Activated CD8-positive, alpha-beta memory T cell treated with anti-CD3 and anti-CD28 coated beads, Interleukin-2, amount 50 U/mL, for 48 hours (primary cell): ENCODE measurements at regions not wholly inside any gene's neighbourhood (a gene's known extent, or its start where the extent isn't known, plus 50 kb on each side); places are given as distances from the start of the nearest gene placed in this dataset.

Source experiments
- DNase-seq: peaks from one replicate; pipeline ENCODE4 v3.0.0-alpha.2; 2020

- no peak for DNase-seq
Measured at GRCh38 chr20:60937585-60937984, 314.5 kb upstream of the CDH4 start.

GRCh38 chr20:60941379-60941778 lies 310.7 kb upstream of the CDH4 start:
- DNase-seq, result no peak

GRCh38 chr20:60947819-60948218 lies 304.2 kb upstream of the CDH4 start:
- DNase-seq, result no peak

DNA sequence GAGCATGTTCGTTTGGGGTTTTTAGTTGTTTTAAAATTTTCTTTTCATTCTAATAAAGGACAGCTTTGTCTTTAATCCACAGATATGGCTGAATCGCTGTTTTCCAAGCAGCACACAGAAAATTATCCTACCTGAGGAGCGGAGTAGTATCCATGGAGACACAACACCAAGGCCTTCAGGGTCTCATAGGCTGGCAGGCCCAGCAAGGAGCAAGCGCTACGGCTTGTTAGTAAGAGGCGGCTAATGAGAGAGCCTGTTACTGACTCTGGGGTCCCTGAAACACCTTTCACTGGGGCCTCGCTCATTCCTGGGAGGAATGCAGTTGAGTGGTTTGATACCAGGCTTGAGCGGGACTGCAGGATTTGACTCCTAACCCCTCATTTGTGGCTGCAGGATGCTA lies 303.8 kb upstream of the CDH4 start:
- no peak for DNase-seq

GRCh38 chr20:60950561-60950960 lies 301.5 kb upstream of the CDH4 start:
- DNase-seq, result no peak

DNA sequence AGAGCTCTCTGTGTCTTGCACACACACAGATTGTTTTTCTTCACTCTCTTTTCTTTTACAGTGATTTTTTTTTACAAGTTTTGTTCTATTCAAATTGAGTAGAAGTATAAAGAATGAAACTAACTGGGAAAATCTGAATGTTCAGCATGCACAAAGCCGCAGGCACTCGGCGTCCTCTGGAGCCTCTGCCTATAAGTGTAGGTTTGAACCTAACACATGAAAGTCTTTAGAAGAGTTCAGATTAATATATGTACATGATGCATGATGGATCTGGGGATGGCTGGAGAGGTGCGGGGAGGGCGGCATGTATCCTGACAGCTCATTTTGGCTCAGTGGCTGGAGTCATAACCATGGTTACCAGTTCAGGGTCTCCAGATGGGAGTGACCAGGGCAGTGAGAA lies 301.1 kb upstream of the CDH4 start:
- no peak for DNase-seq

GRCh38 chr20:60952861-60953260 lies 299.2 kb upstream of the CDH4 start:
- no peak for DNase-seq

DNA sequence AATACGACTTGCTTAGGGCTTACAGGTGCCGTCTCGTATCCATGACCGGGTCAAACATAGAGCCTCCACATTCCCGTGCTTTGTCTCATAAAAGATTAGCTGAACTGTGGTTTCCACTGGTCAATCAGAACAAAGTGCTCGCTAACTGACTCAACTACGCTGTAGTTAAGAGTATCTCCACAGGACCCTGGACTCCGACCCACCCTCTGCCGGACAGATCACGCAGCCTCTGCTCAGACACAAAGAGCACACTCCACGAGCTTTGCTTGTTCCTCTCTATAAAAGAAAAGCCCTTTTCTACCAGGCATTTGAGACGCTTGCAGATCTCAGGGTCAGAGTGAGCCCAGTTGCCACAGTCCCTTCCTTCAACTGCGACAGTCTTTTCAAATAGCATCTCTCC lies 298.7 kb upstream of the CDH4 start:
- DNase-seq, result no peak

DNA sequence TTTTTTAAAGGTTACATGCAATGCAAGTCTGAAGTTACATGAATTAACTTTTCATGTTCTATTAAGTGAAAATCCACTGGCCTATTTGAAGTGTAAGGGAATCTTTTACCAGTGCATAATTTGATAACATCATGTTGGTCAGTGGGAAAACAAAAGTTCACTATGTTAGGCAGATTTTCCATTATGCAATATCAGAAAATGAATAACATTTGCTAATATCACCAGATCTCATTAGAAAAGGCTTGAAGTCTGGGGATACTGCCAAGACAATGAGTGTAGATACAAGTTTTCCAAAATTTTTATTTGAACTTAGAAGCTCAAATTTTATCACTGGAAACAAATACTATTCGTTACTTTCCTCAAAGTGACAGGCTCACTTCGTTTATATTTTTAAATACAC lies 296.4 kb upstream of the CDH4 start:
- DNase-seq, result no peak

- DNase-seq, result no peak
Measured at GRCh38 chr20:60956194-60956593, 295.9 kb upstream of the CDH4 start.

- no peak for DNase-seq
Measured at GRCh38 chr20:60957621-60958020, 294.4 kb upstream of the CDH4 start.

DNA sequence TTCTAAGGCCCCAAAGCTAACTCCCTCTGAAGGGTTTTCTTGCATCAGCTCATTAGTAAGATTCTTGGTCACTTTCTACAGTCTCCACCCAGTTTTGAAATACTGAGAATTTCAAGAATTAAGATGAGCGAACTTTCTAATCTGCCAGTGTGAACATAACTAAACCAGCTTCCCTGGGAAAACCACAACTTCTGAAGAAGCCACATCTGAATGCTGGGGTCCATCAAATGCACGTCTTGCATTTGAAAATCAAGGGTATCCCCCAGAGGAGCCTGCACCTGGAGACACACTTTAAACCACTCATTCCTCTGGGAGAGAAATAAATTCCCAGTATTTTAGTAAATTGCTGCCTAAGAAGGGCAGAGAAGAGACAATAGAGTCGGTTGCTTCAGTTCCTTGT lies 292.1 kb upstream of the CDH4 start:
- no peak for DNase-seq

GRCh38 chr20:60960500-60960899 lies 291.6 kb upstream of the CDH4 start:
- no peak for DNase-seq

DNA sequence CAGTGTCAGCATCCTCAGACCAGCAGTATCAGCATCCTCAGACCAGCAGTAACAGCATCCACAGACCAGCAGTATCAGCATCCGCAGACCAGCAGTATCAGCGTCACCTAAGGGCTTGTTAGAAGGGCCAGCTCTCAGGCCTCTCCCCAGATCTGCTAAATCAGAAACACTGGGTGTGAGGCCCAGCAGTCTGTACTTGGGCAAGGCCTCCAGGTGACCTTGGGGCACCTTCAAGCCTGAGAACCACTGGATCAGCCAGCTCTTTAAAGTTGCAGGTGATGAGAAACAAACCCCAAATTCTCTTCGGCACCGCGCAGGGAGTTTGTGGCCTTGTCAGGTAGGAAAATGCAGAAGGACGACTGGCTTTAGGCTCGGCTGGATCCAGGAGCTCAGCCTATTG lies 290.5 kb upstream of the CDH4 start:
- no peak for DNase-seq

DNA sequence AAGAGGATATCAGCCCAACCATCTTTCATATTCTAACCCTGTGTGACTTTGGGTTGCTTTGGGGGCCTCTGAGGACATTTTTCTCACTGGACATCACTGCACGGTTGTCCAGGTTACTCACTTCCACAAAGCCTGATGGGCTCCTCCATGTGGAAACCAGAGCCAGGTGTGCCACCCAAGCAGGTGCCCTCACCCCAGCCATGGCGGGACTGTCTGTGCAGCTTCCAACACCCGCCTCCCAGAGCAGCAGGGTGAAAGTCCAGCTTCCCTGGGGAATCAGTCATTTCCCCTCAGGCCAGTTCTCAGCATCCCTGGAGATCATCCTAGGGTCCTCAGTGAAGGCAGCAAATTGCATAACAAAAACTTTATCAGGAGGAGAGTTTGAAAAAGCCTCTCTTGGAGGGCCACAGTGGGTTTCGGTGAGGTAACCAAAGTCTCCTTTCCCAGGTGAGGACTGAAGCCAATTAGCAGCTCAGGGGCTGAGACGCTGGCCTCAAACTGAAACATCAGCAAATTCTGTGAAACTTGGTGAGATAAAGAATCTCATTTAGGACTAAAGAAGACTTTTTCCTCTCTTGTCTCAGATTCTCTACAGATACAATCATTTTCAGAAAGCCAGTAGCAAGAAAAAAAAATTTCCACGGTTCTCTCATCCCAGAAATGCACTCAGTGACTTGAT lies 289.6 kb upstream of the CDH4 start:
- DNase-seq, result no peak

DNA sequence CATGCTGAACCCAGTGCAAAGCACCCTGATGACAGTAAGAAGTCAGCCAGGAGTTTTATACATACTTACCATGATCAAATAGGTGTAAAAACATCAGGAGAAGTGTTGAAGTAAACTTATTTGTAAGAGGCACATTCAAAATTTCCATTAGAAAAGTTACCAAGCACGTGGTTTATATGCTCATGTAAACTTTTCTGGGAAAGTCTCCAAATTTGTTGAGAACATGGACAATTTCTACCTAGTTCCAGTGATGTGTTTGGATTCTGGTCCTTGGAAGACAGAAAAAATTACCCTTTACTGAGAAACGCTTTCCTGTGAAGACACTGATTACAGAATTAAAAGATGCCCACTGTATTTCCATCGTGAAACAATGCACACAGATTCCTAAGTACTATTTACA lies 288.9 kb upstream of the CDH4 start:
- DNase-seq, result no peak

- no peak for DNase-seq
Measured at GRCh38 chr20:60964911-60965310, 287.1 kb upstream of the CDH4 start.

GRCh38 chr20:60966031-60966430 lies 286.0 kb upstream of the CDH4 start:
- no peak for DNase-seq

DNA sequence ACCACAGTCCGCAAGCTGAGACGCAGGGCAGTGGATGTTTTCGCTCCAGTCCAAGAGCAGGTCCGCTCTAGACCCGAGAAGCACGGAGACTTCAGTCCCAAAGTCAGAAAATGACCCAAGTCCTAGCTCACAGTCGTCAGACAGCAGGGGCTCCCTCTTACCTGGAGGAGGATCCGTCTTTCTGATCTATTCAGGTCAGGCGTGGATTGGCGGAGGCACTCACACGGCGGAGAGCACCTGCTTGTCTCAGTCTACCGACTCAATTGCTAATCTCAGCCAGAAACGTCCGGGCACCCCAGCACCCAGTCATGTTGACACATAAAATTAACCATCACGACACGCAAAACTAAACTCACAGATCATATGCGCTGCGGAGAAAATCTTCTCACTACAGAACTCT lies 285.3 kb upstream of the CDH4 start:
- DNase-seq, result no peak

- no peak for DNase-seq
Measured at GRCh38 chr20:60967431-60968316, 284.4 kb upstream of the CDH4 start.

- DNase-seq, result no peak
Measured at GRCh38 chr20:60968853-60969720, 283.0 kb upstream of the CDH4 start.

GRCh38 chr20:60970601-60971000 lies 281.5 kb upstream of the CDH4 start:
- no peak for DNase-seq

DNA sequence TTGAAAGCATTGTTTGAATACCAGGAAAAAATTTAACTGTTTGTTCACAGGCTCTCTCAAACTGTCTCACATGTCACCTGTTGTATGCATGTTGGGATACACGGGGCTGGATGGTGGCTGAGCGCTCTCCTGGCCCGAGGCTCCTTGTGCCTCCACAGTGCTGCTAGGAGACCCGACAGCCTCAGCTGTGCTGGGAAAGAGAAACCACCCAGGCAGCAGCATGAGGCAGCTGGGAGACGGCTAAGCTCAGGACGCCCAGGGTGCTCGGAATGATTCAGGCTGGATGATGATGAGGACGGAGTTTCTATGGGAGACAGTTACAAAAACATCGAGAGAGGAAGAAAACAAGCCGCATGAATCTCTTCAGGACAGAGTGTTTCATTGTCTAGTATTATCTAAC lies 278.0 kb upstream of the CDH4 start:
- DNase-seq, result no peak
